ENCODE measurements at regions not wholly inside any gene's neighbourhood (a gene's known extent, or its start where the extent isn't known, plus 50 kb on each side); places are given as distances from the start of the nearest gene placed in this dataset.

DNA sequence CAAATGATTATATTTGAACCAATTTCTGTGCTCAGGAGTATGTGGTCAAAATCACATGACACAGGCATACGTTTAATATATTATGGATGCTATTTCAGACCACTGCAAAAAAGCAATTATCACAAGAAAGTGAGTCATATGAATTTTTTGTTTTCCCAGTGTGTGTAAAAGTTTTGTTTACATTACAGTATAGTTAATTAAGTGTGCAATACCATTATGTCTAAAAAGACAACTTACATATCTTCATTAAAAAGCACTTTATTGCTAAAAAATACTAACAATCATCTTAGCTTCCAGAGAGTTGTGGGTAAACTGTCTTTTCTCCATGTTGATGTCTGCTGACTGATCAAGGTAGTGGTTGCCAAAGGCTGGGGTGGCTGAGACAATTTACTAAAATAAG is 347.2 kb upstream of the PCDH9 start:
- intact Hi-C loops (cut with micrococcal nuclease): no loop called here
- Mint-ChIP-seq H3K4me3 (no peak overlapping the region), H3K4me1 (ENCODE audit: low read depth) (no peaks in the 10 kb centered on the region), H3K36me3 (ENCODE audit: low read depth) (no peaks in the 10 kb centered on the region), H3K27ac (no peak overlapping the region), H3K27me3 (ENCODE audit: low read depth) (no peaks in the 10 kb centered on the region), H3K9me3 (no peaks in the 10 kb centered on the region)
- no peak for DNase-seq
- CTCF ChIA-PET: no interaction called here

DNA sequence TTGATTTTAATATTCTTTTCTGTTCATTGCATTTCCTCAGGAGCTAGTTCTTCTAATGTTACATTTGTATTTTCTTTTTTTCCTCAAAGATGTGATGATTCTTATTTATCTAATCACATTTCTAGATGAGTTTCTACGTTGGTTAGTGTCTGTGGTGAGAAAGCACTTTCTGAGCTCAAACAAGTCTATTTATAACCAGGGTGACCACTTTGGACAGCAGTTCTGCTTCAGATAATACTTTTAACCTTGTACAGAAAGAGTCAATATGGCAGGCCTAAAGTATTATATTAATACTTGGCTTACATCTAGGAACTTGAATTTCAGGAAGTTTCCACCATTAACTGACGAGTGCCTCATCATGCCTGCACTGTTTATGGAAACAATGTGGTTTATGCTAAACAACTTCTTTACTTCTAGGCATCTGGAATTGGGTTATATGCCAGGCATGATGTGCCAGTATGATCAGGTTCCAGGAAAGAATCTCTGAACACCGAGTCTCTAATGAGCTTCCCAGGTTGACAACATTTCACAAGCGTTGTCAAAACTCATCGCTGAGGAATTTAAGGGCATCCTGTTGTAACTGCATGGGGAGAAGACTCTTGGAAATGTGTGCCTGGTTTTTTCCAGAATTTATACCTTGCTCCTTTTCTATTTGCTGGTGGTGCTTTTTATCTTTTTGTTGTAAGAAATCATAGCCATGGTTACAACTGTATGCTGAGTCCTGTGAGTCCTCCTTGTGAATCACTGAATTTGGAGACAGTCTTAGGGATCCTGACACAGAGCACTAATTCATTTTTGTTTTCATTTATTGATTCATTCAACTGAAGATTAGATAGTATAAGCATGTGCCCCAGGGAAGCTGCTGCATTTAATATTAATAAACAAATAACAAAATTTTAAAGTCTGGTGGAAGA is 344.4 kb upstream of the PCDH9 start:
- no peaks in the 10 kb centered on the region for H3K4me1 Mint-ChIP-seq (ENCODE audit: low read depth)
- CTCF ChIA-PET: no interaction called here
- no peaks in the 10 kb centered on the region for H3K27me3 Mint-ChIP-seq (ENCODE audit: low read depth)
- no peak overlapping the region for H3K4me3 Mint-ChIP-seq
- no peak for DNase-seq
- intact Hi-C loops (cut with micrococcal nuclease): no loop called here
- H3K9me3 Mint-ChIP-seq: no peaks in the 10 kb centered on the region
- no peaks in the 10 kb centered on the region for H3K36me3 Mint-ChIP-seq (ENCODE audit: low read depth)
- H3K27ac Mint-ChIP-seq: no peak overlapping the region

DNA sequence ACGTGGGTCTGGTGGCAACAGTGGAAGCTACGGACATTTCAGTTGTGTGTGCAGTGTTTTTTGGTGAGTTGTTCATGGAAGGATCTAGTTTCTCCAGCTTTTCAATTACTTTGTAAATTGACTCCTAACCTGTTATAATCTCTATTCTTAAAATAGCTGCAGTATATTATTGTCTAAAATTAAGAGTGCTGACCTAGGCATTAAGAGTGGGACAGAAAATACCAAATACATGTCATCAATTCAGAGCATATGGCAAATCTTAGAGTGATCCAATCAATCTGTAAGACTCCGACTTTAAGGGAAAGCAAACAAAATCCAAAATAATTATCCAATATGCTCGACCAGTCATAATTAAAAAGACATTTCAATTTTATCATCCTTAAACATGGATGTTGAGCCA is 338.1 kb upstream of the PCDH9 start:
- no peaks in the 10 kb centered on the region for H3K36me3 Mint-ChIP-seq (ENCODE audit: low read depth)
- H3K4me1 Mint-ChIP-seq (ENCODE audit: low read depth): no peaks in the 10 kb centered on the region
- H3K27me3 Mint-ChIP-seq (ENCODE audit: low read depth): no peaks in the 10 kb centered on the region
- CTCF ChIA-PET: no interaction called here
- no peak for DNase-seq
- no peak overlapping the region for H3K4me3 Mint-ChIP-seq
- intact Hi-C loops (cut with micrococcal nuclease): no loop called here
- peaks cover 3% of the 10 kb centered on the region for H3K9me3 Mint-ChIP-seq
- H3K27ac Mint-ChIP-seq: no peak overlapping the region

DNA sequence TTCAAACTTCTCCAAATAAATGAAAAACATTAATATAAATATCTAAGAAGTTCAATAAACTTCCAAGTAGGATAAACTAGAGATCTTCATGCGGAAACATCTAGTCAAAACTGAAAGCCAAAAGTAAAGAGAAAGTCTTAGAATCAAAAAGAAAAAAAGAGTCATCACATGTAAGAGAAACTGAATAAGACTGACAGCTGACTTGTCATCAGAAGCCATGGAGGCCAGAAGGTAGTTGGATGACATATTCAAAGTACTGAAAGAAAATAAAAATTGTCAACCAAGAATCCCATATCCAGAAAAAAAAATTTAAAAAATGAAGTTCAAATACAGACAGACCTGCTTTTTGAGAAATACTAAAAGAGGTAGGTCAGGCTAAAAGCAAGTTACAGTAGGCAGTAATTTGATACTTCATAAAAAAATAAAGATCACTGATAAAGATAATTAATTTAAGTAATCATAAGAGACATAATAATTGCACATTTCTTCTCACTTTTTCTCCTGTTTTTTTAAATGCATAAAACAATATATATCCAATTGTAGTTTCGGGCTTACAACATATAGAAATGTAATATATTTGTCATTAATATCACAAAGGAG is 327.6 kb upstream of the PCDH9 start:
- no peak overlapping the region for H3K27ac Mint-ChIP-seq
- H3K4me3 Mint-ChIP-seq: no peak overlapping the region
- H3K9me3 Mint-ChIP-seq: peaks cover 14% of the 10 kb centered on the region
- no peak for DNase-seq
- CTCF ChIA-PET: no interaction called here
- intact Hi-C loops (cut with micrococcal nuclease): no loop called here
- peaks cover 2% of the 10 kb centered on the region for H3K36me3 Mint-ChIP-seq (ENCODE audit: low read depth)
- no peaks in the 10 kb centered on the region for H3K4me1 Mint-ChIP-seq (ENCODE audit: low read depth)
- H3K27me3 Mint-ChIP-seq (ENCODE audit: low read depth): no peaks in the 10 kb centered on the region

DNA sequence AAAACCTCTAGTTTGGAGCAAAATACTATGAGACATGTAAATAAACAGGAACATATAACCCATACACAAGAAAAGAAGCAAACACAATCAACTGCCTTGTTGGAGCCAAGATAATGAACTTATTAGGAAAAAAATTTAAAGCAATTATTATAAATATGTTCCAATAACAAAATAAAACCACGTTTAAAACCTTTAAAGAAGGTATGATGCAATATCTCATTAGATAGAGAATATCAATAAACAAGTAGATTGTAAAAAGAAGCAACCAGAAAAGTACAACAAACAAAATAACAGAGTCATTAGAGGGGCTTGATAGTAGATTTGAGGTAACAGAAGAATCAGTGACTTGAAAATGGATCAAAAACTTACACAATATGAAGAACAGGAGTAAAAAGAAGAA is 327.0 kb upstream of the PCDH9 start:
- DNase-seq: no peak
- Mint-ChIP-seq H3K9me3 (peaks cover 14% of the 10 kb centered on the region), H3K27ac (peak overlapping the region; percentile 54), H3K4me3 (no peak overlapping the region), H3K36me3 (ENCODE audit: low read depth) (peaks cover 2% of the 10 kb centered on the region), H3K27me3 (ENCODE audit: low read depth) (no peaks in the 10 kb centered on the region), H3K4me1 (ENCODE audit: low read depth) (no peaks in the 10 kb centered on the region)
- CTCF ChIA-PET: no interaction called here
- intact Hi-C loops (cut with micrococcal nuclease): no loop called here

DNA sequence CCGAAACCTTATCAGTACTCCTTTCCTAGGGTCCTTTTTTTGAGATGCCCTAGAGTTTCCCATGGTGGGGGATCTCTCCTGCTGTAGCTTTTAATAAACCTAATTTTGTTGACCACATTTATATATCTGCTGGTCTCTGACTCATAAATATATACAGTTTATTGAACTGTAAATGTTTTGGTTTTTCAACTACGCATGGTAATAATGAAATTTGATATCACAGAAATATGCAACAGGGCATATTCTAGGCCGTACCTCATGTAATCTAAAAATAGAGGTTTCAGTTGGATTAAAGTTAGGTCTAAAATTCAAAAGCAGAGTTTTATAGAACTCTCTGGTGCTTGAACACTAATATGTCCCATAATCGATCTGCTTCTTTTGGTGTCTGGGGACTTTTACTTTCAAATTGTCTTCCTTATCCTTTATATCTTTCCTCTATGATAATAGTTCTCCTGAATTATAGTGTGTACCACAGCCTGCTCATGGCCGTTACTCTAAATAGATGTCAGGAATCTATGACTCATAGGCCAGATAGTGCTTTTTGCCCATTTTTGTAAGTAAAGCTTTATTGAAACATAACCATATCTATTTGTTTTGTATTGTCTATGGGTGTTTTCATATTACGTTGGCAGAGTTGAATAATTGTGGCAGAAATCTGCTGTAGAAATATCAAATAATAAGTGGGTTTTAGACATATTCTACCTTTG is 324.8 kb upstream of the PCDH9 start:
- Mint-ChIP-seq H3K27ac (no peak overlapping the region), H3K4me3 (no peak overlapping the region), H3K36me3 (ENCODE audit: low read depth) (peaks cover 2% of the 10 kb centered on the region), H3K27me3 (ENCODE audit: low read depth) (no peaks in the 10 kb centered on the region), H3K4me1 (ENCODE audit: low read depth) (no peaks in the 10 kb centered on the region), H3K9me3 (peaks cover 9% of the 10 kb centered on the region)
- intact Hi-C loops (cut with micrococcal nuclease): no loop called here
- no peak for DNase-seq
- CTCF ChIA-PET: no interaction called here

DNA sequence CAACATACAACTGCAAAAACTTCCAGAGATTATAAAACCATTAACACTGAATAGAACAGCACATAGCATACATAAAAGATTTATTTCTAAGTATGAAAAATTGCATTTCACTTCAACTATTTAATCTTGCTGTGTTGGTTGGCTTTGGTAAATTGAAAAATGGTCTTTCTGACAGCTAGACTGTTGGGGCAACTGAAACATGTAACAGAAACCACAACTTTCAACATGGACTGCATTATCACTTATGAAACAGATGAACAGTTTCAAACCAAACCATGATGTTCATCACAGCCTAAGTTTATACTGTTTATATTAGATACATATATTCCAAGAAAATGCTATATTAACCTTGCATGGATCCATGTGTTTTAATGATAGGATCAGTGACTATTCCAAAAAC is 324.1 kb upstream of the PCDH9 start:
- Mint-ChIP-seq H3K4me1 (ENCODE audit: low read depth) (no peaks in the 10 kb centered on the region), H3K27ac (no peak overlapping the region), H3K4me3 (no peak overlapping the region), H3K36me3 (ENCODE audit: low read depth) (peaks cover 2% of the 10 kb centered on the region), H3K9me3 (peaks cover 9% of the 10 kb centered on the region), H3K27me3 (ENCODE audit: low read depth) (no peaks in the 10 kb centered on the region)
- DNase-seq: no peak
- CTCF ChIA-PET: no interaction called here
- intact Hi-C loops (cut with micrococcal nuclease): no loop called here

DNA sequence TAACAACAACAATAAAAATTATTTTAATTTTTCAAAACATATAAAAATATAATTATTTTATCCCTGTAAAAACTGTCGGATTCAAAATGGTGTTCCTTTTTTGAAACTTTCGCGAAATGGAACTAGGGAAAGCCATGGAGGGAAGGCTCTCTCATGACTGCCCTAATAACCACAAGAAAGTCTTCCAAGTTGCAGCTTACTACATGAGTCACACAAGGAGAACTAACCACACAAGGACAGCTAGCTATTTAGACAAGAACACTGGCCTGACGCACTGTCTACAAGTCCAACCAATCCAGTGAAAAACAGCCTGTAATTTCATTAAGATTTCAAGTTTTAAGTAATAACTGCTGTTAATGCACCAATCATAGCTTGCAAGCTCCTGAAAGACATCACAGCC is 319.2 kb upstream of the PCDH9 start:
- no peak overlapping the region for H3K27ac Mint-ChIP-seq
- intact Hi-C loops (cut with micrococcal nuclease): no loop called here
- H3K27me3 Mint-ChIP-seq (ENCODE audit: low read depth): no peaks in the 10 kb centered on the region
- H3K36me3 Mint-ChIP-seq (ENCODE audit: low read depth): no peaks in the 10 kb centered on the region
- CTCF ChIA-PET: no interaction called here
- no peaks in the 10 kb centered on the region for H3K4me1 Mint-ChIP-seq (ENCODE audit: low read depth)
- no peak overlapping the region for H3K4me3 Mint-ChIP-seq
- H3K9me3 Mint-ChIP-seq: no peaks in the 10 kb centered on the region
- DNase-seq: no peak

DNA sequence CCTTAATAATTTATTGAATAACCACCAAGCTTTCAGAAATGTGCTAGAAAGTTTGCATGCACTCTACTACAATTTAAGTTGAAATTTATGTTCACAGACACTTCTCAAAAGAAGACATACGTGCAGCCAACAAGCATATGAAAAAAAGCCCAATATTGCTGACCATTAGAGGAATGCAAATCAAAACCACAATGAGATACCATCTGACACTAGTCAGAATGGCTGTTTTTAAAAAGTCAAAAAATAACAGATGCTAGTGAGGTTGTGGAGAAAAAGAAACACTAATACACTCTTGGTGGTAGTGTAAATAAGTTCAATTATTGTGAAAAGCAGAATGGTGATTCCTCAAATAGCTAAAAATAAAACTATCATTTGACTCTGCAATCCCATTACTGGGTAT is 308.8 kb upstream of the PCDH9 start:
- H3K27ac Mint-ChIP-seq: no peak overlapping the region
- no peak overlapping the region for H3K4me3 Mint-ChIP-seq
- no peaks in the 10 kb centered on the region for H3K4me1 Mint-ChIP-seq (ENCODE audit: low read depth)
- no peak for DNase-seq
- H3K9me3 Mint-ChIP-seq: peaks cover 2% of the 10 kb centered on the region
- H3K27me3 Mint-ChIP-seq (ENCODE audit: low read depth): no peaks in the 10 kb centered on the region
- intact Hi-C loops (cut with micrococcal nuclease): no loop called here
- CTCF ChIA-PET: no interaction called here
- H3K36me3 Mint-ChIP-seq (ENCODE audit: low read depth): no peaks in the 10 kb centered on the region

DNA sequence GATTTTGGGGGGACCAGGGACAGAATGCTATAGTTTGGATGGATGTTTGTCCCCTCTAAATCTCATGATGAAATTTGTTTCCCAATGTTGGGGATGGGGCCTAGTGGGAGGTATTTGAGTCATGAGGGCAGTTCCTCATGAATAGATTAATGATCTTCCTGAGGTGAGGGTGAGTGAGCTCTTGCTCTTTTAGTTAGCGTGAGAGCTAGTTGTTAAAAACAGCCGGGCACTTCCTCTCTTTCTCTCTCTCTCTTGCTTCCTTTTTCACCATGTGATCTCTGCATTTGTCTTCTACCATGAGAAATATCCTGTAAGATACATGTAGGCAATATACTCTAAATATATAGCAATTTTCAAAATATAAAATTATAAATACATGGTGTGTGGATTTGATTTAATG is 290.8 kb upstream of the PCDH9 start:
- no peak for DNase-seq
- peaks cover 3% of the 10 kb centered on the region for H3K9me3 Mint-ChIP-seq
- H3K4me3 Mint-ChIP-seq: no peak overlapping the region
- no peak overlapping the region for H3K27ac Mint-ChIP-seq
- H3K36me3 Mint-ChIP-seq (ENCODE audit: low read depth): no peaks in the 10 kb centered on the region
- intact Hi-C loops (cut with micrococcal nuclease): no loop called here
- CTCF ChIA-PET: no interaction called here
- no peaks in the 10 kb centered on the region for H3K27me3 Mint-ChIP-seq (ENCODE audit: low read depth)
- no peaks in the 10 kb centered on the region for H3K4me1 Mint-ChIP-seq (ENCODE audit: low read depth)

DNA sequence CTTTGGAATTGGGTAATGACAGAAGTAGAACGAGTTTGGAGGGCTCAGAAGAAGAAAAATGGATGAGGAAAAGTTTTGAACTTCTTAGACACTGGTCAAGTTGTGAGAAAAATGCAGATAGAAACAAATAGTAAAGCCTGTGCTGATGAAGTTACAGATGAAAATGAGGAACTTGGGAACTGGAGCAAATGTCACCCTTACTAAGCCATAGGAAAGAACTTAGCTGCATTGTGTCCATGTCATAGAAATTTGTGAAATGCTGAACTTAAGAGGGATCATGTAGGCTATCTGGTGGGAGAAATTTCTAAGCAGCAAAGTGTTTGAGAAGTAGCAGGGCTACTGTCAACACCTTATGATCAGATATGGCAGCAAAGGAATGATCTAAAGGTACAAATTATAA is 289.2 kb upstream of the PCDH9 start:
- no peaks in the 10 kb centered on the region for H3K36me3 Mint-ChIP-seq (ENCODE audit: low read depth)
- intact Hi-C loops (cut with micrococcal nuclease): no loop called here
- H3K4me3 Mint-ChIP-seq: no peak overlapping the region

DNA sequence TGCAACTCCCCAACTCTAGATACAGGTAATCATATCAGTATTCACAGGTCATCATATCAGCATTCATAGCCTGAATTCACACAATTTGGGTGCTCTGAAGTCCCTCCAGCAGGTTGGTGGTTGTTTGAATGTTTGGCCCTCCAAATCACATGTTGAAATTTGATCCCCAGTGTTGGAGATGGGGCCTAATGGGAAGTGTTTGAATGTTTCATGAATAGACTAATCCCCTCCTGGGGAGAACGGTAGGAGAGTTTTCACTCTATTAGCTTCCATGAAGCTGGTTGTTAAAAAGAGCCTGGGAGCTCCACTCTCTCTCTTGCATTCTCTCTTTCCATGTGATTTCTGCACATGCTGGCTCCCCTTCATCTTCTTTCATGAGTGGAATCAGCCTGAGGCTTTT is 288.6 kb upstream of the PCDH9 start:
- H3K36me3 Mint-ChIP-seq (ENCODE audit: low read depth): no peaks in the 10 kb centered on the region
- DNase-seq: no peak
- no peaks in the 10 kb centered on the region for H3K4me1 Mint-ChIP-seq (ENCODE audit: low read depth)
- CTCF ChIA-PET: no interaction called here
- no peaks in the 10 kb centered on the region for H3K27me3 Mint-ChIP-seq (ENCODE audit: low read depth)
- H3K27ac Mint-ChIP-seq: no peak overlapping the region
- peaks cover 3% of the 10 kb centered on the region for H3K9me3 Mint-ChIP-seq
- no peak overlapping the region for H3K4me3 Mint-ChIP-seq
- intact Hi-C loops (cut with micrococcal nuclease): no loop called here

More for the DNA sequence above, 289.2 kb upstream of the PCDH9 start:
- CTCF ChIA-PET: no interaction called here
- Mint-ChIP-seq H3K4me1 (ENCODE audit: low read depth) (no peaks in the 10 kb centered on the region), H3K27ac (no peak overlapping the region), H3K27me3 (ENCODE audit: low read depth) (no peaks in the 10 kb centered on the region), H3K9me3 (peaks cover 3% of the 10 kb centered on the region)
- no peak for DNase-seq

DNA sequence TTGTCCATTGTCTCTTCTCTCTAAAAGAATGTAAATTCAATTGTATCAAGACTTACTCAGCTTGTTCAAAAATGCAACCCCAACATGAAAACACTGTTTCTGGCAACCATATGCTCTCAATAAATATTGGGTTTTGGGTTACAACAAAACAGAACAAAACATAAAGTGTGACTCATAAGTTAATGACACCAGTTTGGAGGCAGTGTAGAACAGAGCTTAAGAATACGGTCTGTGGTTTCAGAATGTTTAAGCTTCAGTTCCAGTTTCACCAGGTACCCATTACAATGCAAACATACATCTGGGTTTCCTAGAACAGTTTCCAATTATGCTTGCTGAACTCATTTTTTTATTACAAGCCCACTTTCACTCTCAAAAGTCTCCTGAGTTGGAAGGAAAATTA is 285.8 kb upstream of the PCDH9 start:
- H3K27me3 Mint-ChIP-seq (ENCODE audit: low read depth): no peaks in the 10 kb centered on the region
- DNase-seq: no peak
- intact Hi-C loops (cut with micrococcal nuclease): no loop called here
- no peaks in the 10 kb centered on the region for H3K36me3 Mint-ChIP-seq (ENCODE audit: low read depth)
- H3K9me3 Mint-ChIP-seq: peaks cover 2% of the 10 kb centered on the region
- no peak overlapping the region for H3K4me3 Mint-ChIP-seq
- no peaks in the 10 kb centered on the region for H3K4me1 Mint-ChIP-seq (ENCODE audit: low read depth)
- CTCF ChIA-PET: no interaction called here
- H3K27ac Mint-ChIP-seq: no peak overlapping the region
